ENCODE measurements at regions not wholly inside any gene's neighbourhood (a gene's known extent, or its start where the extent isn't known, plus 50 kb on each side); places are given as distances from the start of the nearest gene placed in this dataset.

GRCh38 chr15:31474059-31474868, 147.6 kb downstream of the KLF13 start:
- no peak for DNase-seq

- DNase-seq = no peak
Measured at GRCh38 chr15:31476236-31476810, 149.7 kb downstream of the KLF13 start.

- DNase-seq = no peak
Measured at GRCh38 chr15:31476866-31477265, 150.2 kb downstream of the KLF13 start.

- DNase-seq = no peak
Measured at GRCh38 chr15:31477301-31477700, 150.7 kb downstream of the KLF13 start.

GRCh38 chr15:31477851-31478701, 151.4 kb downstream of the KLF13 start:
- DNase-seq = no peak

- no peak for DNase-seq
Measured at GRCh38 chr15:31478702-31479221, 152.1 kb downstream of the KLF13 start.

GRCh38 chr15:31480356-31481025, 153.9 kb downstream of the KLF13 start:
- DNase-seq = no peak

GRCh38 chr15:31481142-31481541, 154.5 kb downstream of the KLF13 start:
- no peak for DNase-seq

GRCh38 chr15:31482122-31482922, 155.7 kb downstream of the KLF13 start:
- no peak for DNase-seq

- DNase-seq = peak; percentile 41
Measured at GRCh38 chr15:31483053-31483985, 156.7 kb downstream of the KLF13 start.

- peak; percentile 15 for DNase-seq
Measured at GRCh38 chr15:31483986-31484951, 157.6 kb downstream of the KLF13 start.

GRCh38 chr15:31484986-31485385, 158.4 kb downstream of the KLF13 start:
- no peak for DNase-seq

- no peak for DNase-seq
Measured at GRCh38 chr15:31485431-31485830, 158.8 kb downstream of the KLF13 start.

- DNase-seq = no peak
Measured at GRCh38 chr15:31485911-31486461, 159.4 kb downstream of the KLF13 start.

GRCh38 chr15:31486506-31486905, 159.9 kb downstream of the KLF13 start:
- DNase-seq = no peak

GRCh38 chr15:31486906-31487695, 160.5 kb downstream of the KLF13 start:
- DNase-seq = no peak

GRCh38 chr15:31487811-31488436, 161.3 kb downstream of the KLF13 start:
- DNase-seq = no peak
